ENCODE measurements at regions not wholly inside any gene's neighbourhood (a gene's known extent, or its start where the extent isn't known, plus 50 kb on each side); places are given as distances from the start of the nearest gene placed in this dataset.

DNA sequence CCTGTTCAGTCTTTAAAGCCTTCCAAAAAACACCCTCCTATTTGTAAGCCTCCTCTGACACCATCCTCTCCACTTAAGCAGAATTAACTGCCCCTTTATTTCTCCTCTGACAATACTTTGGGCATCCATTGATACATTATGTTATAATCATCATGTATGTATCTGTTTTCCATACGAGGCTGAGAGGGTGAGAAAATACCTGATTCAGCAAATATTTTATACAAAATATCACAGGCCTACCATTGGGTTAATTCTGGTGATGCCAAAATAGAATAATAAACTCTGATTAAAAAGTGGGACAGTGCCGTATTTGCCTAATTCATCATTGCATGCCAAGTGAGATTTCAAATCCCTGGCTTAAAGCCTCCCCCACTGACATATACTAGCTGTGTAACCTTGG lies 118.2 kb upstream of the ADAMTS9 start:
- TF ChIP-seq EZH2 (IDR thresholded peaks at IDR 0.05; ENCODE audit: borderline replicate concordance, control insufficient read depth, low read depth, low read length), result no peak
- TF ChIP-seq EP300 (IDR thresholded peaks at IDR 0.05; ENCODE audit: borderline replicate concordance in 1 of 2, control insufficient read depth in 1 of 2, low read depth in 2 of 2, low read length in 2 of 2), result no peak
- TF ChIP-seq SP1 (IDR thresholded peaks at IDR 0.05; ENCODE audit: low read depth, low read length), result no peak
- no peak for TF ChIP-seq ESRRA (IDR thresholded peaks at IDR 0.05; ENCODE audit: low read length)
- TF ChIP-seq, protein P1, sequence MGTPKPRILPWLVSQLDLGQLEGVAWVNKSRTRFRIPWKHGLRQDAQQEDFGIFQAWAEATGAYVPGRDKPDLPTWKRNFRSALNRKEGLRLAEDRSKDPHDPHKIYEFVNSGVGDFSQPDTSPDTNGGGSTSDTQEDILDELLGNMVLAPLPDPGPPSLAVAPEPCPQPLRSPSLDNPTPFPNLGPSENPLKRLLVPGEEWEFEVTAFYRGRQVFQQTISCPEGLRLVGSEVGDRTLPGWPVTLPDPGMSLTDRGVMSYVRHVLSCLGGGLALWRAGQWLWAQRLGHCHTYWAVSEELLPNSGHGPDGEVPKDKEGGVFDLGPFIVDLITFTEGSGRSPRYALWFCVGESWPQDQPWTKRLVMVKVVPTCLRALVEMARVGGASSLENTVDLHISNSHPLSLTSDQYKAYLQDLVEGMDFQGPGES (IDR thresholded peaks at IDR 0.05), result no peak
- TF ChIP-seq CHD2 (IDR thresholded peaks at IDR 0.05; ENCODE audit: borderline replicate concordance, low read depth, low read length), result no peak
- TF ChIP-seq, protein P2, sequence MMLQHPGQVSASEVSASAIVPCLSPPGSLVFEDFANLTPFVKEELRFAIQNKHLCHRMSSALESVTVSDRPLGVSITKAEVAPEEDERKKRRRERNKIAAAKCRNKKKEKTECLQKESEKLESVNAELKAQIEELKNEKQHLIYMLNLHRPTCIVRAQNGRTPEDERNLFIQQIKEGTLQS (IDR thresholded peaks at IDR 0.05; ENCODE audit: borderline replicate concordance, extremely low read depth, low read depth, low read length), result no peak
- TF ChIP-seq MYC (IDR thresholded peaks at IDR 0.05; ENCODE audit: insufficient read depth, insufficient read length, insufficient replicate concordance, low read length, severe bottlenecking), result no peak

Data from GM12878 (cell line).